ENCODE measurements at regions not wholly inside any gene's neighbourhood (a gene's known extent, or its start where the extent isn't known, plus 50 kb on each side); places are given as distances from the start of the nearest gene placed in this dataset.

DNA sequence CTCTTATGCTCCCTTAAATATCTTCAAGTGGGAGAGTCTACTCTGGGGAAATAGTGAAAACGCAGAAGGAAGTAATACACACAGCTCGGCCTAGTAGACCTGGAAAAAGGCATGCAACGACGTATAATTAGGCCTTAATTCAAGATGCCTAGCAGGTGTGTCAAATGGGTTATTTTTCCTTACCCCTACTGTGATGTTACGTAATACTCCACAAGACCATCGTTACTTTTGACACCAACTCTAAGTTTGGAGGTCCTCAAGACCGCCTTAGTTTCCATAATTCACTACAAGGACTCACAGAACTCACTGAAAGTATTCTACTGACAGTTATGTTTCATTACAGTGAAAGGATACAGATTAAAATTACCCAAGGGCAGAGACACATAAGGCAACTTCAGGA, 1024.3 kb upstream of the MAP3K7 start:
- Histone ChIP-seq H3K27ac (ENCODE audit: low read depth in 1 of 2, low read length in 2 of 2) (no peak overlapping the region), H3K4me1 (ENCODE audit: control insufficient read depth in 1 of 2, insufficient read depth in 2 of 2, low read length in 2 of 2) (no peaks in the 10 kb centered on the region), H3K36me3 (replicated peaks in 1 of 2; ENCODE audit: control insufficient read depth in 1 of 2, insufficient read depth in 2 of 2, low read length in 2 of 2) (no peaks in the 10 kb centered on the region), H4K20me1 (ENCODE audit: insufficient read depth, low read length) (no peaks in the 10 kb centered on the region), H3K27me3 (ENCODE audit: control insufficient read depth in 2 of 2, insufficient read depth in 2 of 2, low read length in 2 of 2) (no peaks in the 10 kb centered on the region), H2AFZ (ENCODE audit: insufficient read depth, low read depth, low read length, poor library complexity, severe bottlenecking) (no peak overlapping the region), H3K4me2 (replicated peaks; ENCODE audit: extremely low read depth, low read length, poor library complexity, severe bottlenecking) (no peak overlapping the region), H3K9me3 (replicated peaks in 1 of 2; ENCODE audit: control insufficient read depth in 1 of 2, insufficient read depth in 1 of 2, low read length in 2 of 2) (no peaks in the 10 kb centered on the region), H3K4me3 (replicated peaks in 1 of 3; ENCODE audit: low read depth in 2 of 3, low read length in 3 of 3) (no peak overlapping the region), H3K9ac (ENCODE audit: insufficient read depth, low read length, poor library complexity, severe bottlenecking) (no peak overlapping the region), H3K79me2 (ENCODE audit: insufficient read depth, low read length) (no peaks in the 10 kb centered on the region)
- WGBS (ENCODE audit: insufficient coverage) = 97% methylated on average over 4 of the region's 7 CpGs
- TF ChIP-seq, protein P1, sequence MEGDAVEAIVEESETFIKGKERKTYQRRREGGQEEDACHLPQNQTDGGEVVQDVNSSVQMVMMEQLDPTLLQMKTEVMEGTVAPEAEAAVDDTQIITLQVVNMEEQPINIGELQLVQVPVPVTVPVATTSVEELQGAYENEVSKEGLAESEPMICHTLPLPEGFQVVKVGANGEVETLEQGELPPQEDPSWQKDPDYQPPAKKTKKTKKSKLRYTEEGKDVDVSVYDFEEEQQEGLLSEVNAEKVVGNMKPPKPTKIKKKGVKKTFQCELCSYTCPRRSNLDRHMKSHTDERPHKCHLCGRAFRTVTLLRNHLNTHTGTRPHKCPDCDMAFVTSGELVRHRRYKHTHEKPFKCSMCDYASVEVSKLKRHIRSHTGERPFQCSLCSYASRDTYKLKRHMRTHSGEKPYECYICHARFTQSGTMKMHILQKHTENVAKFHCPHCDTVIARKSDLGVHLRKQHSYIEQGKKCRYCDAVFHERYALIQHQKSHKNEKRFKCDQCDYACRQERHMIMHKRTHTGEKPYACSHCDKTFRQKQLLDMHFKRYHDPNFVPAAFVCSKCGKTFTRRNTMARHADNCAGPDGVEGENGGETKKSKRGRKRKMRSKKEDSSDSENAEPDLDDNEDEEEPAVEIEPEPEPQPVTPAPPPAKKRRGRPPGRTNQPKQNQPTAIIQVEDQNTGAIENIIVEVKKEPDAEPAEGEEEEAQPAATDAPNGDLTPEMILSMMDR (IDR thresholded peaks at IDR 0.05) = no peak
- Mint-ChIP-seq H3K9me3 (no peaks in the 10 kb centered on the region), H3K27me3 (ENCODE audit: low read depth in 3 of 3) (no peaks in the 10 kb centered on the region), H3K4me3 (no peak overlapping the region), H3K27ac (no peak overlapping the region), H3K4me1 (no peaks in the 10 kb centered on the region), H3K36me3 (no peaks in the 10 kb centered on the region)
- no peak for DNase-seq
- intact Hi-C loops (cut with micrococcal nuclease) = no loop called here

DNA sequence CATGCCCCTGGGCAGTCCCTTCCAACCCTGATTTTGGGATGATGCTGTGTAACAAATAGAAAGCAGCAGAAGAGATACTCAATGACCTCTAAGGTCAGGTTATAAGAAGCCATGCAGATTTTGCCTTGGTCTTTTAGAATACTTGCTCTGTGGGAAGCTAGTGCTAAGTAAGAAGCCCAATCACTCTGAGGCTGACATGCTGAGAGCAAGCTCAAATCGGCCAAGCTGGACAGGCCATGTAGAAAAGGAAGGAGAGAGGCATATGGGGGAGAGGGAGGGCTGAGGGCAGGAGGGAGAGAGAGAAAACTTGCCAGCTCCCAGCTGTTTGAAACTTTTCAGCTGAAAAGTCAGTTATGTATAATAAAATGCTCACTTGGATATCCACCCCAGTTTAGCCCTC, 1021.6 kb upstream of the MAP3K7 start:
- Mint-ChIP-seq H3K9me3 (peaks cover 0 to 4% (median 0%) of the 10 kb centered on the region in 7 donors), H3K36me3 (no peaks in the 10 kb centered on the region), H3K4me3 (no peak overlapping the region), H3K27me3 (ENCODE audit: low read depth in 3 of 3) (no peaks in the 10 kb centered on the region), H3K4me1 (no peaks in the 10 kb centered on the region), H3K27ac (no peak overlapping the region)
- H2AFZ ChIP-seq (ENCODE audit: insufficient read depth, low read depth, low read length, poor library complexity, severe bottlenecking) = no peak overlapping the region
- no peak overlapping the region for H3K4me2 ChIP-seq (replicated peaks; ENCODE audit: extremely low read depth, low read length, poor library complexity, severe bottlenecking)
- 92% methylated on average over 1 of the region's 1 CpG for WGBS (ENCODE audit: insufficient coverage)
- intact Hi-C loops (cut with micrococcal nuclease) = no loop called here
- H3K27me3 ChIP-seq (ENCODE audit: control insufficient read depth in 2 of 2, insufficient read depth in 2 of 2, low read length in 2 of 2) = no peaks in the 10 kb centered on the region
- no peak for DNase-seq
- no peak overlapping the region for H3K4me3 ChIP-seq (replicated peaks in 1 of 3; ENCODE audit: low read depth in 2 of 3, low read length in 3 of 3)
- TF ChIP-seq, protein P1 (IDR thresholded peaks at IDR 0.05) = no peak
- H3K9me3 ChIP-seq (replicated peaks in 1 of 2; ENCODE audit: control insufficient read depth in 1 of 2, insufficient read depth in 1 of 2, low read length in 2 of 2) = peaks cover 0 to 5% of the 10 kb centered on the region in 2 donors
- no peaks in the 10 kb centered on the region for H3K36me3 ChIP-seq (replicated peaks in 1 of 2; ENCODE audit: control insufficient read depth in 1 of 2, insufficient read depth in 2 of 2, low read length in 2 of 2)
- no peaks in the 10 kb centered on the region for H4K20me1 ChIP-seq (ENCODE audit: insufficient read depth, low read length)
- no peak overlapping the region for H3K27ac ChIP-seq (ENCODE audit: low read depth in 1 of 2, low read length in 2 of 2)
- H3K79me2 ChIP-seq (ENCODE audit: insufficient read depth, low read length) = no peaks in the 10 kb centered on the region
- no peaks in the 10 kb centered on the region for H3K4me1 ChIP-seq (ENCODE audit: control insufficient read depth in 1 of 2, insufficient read depth in 2 of 2, low read length in 2 of 2)
- H3K9ac ChIP-seq (ENCODE audit: insufficient read depth, low read length, poor library complexity, severe bottlenecking) = no peak overlapping the region
